HG02610 (cell line): ENCODE measurements at regions not wholly inside any gene's neighbourhood (a gene's known extent, or its start where the extent isn't known, plus 50 kb on each side); places are given as distances from the start of the nearest gene placed in this dataset.
A peak's percentile ranks its signal among the peaks of the same experiment; 100 is the strongest.

Experiments
- ATAC-seq: cut with Tn5 transposase; IDR thresholded peaks from one replicate; pipeline ENCODE4 v1.9.1; 2021; ENCODE audit warnings: mild to moderate bottlenecking, moderate library complexity; ENCODE audit not compliant: unreplicated experiment

DNA sequence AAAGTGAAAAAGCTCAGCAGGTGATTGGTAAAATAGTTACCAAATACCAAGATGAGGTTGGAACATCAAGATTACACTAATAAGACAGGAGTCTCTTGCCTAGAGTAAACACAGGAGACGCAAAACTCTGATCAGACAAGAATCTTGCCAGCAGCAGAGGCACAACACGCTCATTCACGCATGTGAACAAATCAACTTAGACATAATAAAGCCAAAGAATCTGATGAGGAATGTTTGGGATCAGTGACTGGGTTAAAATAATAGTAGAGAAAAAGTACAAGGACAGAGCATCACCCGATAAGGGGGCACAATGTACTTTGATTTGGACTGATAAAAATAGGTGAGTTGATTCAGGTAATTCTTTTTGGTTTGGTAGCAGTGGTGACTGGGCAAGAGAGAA is 159.5 kb upstream of the GRIP1 start:
- no peak for ATAC-seq

GRCh38 chr12:66848967-66849366 is 170.1 kb upstream of the GRIP1 start:
- ATAC-seq = no peak

GRCh38 chr12:66851134-66851533 is 172.3 kb upstream of the GRIP1 start:
- ATAC-seq = no peak

DNA sequence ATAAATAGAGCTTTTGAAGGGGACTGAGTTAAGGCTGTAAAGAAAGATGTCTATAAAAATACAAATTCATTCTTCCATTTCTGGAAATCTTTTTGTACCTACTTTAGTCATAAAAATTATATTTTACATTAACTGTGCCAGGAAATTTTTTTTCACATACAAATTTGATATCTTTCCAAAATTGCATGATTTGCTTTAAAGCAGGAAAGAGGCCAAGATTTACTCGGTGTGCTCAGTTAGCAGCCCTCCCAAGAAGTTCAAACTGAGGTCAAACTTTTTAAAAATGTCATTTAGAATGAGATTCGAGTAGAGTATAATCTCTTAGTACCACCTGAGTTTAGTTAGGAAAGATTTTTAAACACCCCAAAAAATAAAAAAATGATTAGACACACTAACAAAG is 173.2 kb upstream of the GRIP1 start:
- no peak for ATAC-seq

DNA sequence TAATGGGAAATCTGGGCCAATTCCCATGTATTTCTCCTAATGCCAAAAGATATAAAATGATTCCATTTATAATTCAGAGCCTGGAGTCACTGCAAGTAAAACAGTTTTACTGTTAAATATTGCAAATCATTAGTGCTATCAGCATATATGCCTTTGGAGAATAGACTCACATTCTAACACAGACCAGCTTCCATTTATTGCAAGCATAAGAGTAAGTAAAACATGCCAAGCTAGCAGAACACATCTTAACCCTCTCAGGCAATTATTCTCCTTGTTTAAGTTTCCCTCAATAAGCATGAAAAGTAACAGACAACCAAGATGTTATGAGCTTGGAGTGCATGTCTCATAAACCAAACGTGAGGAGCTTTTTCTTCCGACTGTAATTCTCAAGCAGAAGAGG is 173.9 kb upstream of the GRIP1 start:
- no peak for ATAC-seq

- no peak for ATAC-seq
Observed at GRCh38 chr12:66859751-66860440, 181.0 kb upstream of the GRIP1 start.

DNA sequence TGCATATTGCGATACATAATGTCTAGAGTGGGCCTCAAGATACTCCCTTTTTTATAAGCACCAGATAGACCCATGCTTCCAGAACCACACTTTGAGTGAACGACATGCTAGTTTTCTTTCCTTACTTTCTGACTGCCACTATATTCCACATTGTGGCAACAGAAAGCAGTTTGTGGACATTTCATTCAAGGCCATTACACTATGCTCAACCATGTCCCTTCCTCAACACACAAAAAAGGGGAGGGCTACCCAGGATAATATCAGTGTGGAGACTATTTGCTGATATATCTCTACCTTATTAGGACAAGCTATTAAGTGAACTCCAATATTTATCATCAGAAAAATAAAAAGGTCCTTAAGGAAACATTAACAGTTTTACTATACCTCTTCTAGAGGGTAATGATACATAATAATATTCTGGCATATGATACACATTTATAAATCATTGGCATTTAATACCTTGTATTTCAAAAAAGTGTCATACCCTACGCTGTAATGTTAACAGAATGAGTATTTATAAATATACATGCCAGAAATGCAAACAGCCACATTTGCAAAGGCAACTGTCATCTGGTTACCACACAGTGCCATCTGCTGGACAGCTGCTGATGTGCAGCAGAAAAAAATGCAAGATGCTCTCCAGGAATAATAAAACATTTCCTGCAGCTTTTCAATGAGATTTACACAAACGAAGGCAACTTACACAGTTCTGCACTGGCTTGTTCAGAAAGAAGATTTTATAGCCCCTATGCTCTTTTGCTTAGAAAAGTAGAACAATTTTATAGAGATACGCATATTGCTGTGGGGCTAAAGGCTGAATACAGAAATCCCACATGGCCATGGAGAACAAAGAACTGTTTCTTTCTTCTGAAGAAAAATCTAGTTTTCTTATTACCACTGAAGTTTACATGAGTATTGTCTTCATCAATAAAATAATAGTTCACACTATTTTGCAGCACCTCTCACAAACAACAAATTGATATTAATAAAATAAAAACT is 182.2 kb upstream of the GRIP1 start:
- ATAC-seq = peak; percentile 53

DNA sequence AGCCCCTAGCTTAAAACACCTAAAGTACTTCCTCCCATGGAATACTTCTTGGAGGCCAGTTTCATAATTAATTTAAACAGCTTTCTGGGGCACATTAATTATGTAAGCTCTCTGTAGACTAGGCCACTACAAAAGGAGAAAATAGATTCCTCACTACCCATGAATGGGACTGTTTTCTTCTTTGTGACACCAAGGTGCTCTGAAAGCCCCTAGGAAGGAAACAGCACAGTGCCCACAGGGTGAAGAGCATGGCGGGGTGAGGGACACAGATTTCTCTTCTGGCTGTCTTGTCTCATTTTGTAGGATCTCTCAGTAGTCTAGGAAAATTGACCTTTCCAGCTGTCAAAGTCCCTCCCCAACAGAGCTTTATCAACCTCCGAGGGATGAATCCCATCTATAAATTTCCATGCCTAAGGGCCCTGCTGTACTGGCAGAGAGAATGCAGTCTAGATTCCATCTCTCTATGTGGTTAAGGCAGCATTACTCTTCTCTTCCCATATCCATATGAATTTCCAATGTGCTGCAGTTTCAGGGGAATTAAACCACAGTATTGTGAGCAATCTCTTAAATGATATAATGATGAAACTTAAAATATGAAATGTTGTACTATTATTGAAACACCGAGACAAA is 183.6 kb upstream of the GRIP1 start:
- ATAC-seq = no peak

DNA sequence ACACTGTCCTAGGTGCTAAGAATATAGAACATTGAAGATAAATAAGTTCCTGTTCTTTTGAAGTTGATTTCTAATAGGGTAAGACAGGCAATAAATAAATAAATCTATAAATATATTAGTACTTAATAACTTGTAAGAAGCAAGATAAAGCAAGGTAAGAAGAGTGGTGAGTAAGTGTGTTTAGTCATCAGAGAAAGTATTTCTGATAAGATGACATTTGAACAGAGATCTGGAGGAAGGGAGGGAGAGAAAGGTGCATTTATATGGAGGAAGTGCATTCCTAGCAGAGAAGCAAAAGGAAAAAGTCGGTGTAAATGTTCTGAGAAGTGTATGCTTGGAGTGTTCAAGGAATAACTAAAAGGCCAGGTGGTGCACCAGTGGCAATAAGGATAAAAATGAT is 184.4 kb upstream of the GRIP1 start:
- no peak for ATAC-seq

GRCh38 chr12:66877925-66878324 is 199.0 kb upstream of the GRIP1 start:
- no peak for ATAC-seq

GRCh38 chr12:66879409-66879808 is 200.5 kb upstream of the GRIP1 start:
- ATAC-seq = no peak

DNA sequence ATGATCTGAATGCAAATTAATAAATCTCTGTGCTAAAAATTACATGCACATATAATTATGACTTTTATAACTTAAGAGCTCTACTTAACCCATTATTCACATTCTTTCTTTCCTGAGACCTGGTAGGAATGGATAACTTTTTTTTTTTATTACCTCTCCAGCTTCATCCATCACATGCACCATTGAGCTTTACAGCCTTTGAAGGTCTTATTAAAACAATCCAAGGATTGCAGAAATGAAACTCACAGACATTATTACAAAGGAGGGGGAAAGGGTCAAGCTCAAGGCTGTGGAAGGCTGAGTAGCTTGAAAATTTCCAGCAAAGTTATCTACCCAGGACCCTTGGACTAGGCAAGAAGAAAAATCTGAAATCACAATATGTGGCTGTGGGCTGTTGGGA is 202.5 kb upstream of the GRIP1 start:
- no peak for ATAC-seq

DNA sequence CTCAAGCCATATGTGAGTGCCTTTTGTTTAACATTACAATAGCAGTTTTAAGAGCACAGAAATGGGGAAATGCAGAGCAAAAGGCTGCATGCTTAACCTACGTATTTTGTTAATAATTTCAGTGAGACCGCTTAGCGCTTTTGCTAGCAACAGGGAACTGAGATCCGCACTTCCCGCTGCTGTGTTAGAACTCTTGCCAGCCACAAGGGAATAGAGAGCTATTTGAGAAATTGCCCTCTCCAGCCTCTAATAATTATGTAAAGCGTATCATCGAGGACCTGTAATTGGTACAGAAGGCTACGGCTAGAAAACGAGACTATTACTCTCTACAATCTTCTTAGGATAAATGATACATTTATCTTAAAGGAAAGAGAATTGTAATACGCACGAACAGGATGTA is 205.2 kb upstream of the GRIP1 start:
- ATAC-seq = no peak

DNA sequence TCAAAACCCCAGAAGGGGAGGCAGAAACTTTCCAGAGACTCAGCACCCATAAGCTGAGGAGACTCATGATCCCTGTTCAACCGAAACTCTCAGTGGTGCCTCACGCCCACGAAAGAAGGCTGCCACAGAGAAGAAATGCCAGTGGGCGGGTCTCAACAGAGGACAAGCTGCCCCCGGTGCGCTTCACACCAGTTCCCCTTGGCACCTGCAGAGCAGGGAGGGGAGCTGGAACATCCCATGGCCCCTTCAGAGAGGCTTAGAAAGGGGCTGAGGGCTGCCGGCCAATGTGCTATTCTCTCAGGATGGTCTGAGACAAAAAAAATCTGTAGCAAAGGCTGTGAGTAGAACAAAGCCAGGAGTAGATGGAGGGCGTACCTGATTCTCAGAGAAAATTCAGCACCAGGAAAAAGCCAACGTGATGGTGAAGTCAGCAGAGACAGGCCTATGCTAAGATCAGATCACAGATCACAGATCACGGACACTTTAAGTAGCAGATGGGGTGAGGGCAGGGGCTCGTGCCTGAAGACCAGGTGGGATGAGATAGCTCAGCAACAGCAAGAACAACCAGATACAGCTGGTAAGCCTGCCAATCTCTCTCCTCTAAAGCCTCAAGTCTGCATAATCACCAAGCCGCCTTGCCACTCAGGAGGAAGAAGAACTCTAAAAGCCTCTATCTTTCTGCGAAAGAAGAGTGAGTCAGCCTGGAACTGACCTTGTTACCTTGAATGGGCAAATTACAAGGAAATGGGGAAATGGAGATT is 206.4 kb upstream of the GRIP1 start:
- ATAC-seq = no peak

- no peak for ATAC-seq
Observed at GRCh38 chr12:66896797-66897196, 217.9 kb upstream of the GRIP1 start.

DNA sequence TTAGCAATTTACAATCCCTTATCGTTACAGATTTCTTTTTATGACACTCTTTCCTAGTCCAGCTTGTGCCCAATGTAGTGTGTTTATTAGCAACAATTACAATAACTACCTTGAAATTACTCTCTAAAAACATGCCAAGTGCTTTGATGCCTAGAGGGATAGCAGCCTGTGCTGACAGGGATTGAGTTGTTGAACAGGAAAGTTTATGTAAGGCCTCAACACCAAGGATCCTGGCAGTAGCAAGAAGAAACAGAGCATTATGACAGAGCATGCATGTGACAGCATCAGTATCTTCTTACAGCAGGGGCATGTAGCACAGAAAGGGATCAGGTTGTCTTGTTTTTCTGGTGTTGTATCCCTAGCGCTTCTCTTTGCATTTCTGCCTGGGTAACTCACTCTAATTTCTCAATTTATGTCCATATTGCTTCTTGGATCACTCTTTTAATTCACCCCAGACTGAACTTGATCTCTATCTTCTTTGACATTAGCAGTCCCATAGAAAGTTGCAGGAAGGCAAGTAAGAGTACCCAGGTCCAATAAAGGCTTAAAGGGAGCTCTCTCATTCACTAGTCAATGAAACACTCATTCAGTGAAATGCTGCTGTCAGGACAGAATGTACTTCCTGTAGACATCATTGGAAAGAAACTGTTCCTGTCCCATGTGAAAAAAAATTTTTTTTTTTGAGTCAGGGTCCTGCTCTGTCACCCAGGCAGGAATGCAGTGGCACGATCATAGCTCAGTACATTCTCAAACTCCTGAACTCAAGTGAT is 220.0 kb upstream of the GRIP1 start:
- ATAC-seq = no peak

- ATAC-seq = no peak
Observed at GRCh38 chr12:66899588-66899987, 220.7 kb upstream of the GRIP1 start.

- ATAC-seq = no peak
Observed at GRCh38 chr12:66900616-66901015, 221.7 kb upstream of the GRIP1 start.

- peak; percentile 92 for ATAC-seq
Observed at GRCh38 chr12:66901138-66901932, 222.5 kb upstream of the GRIP1 start.
